Left lung (tissue), 4 donors: ENCODE measurements at regions not wholly inside any gene's neighbourhood (a gene's known extent, or its start where the extent isn't known, plus 50 kb on each side); places are given as distances from the start of the nearest gene placed in this dataset.

Source experiments
- ATAC-seq: fragments of 200-7000 bp; cut with Tn5 transposase; one replicate; pipeline ENCODE4 v1.9.1; 2020; ENCODE audit warnings: moderate library complexity
- DNase-seq, 4 donors: peaks; one replicate each; pipeline ENCODE4 v3.0.0-alpha.2; 2013 to 2020
- H3K27ac ChIP-seq, 2 donors: fragments of 200-600 bp; sonication (generic) in 1 of 2; one replicate each; pipeline versions ENCODE4 v1.5.0 to v1.8.0; 2020 to 2021
- H3K27me3 ChIP-seq, 2 donors: fragments of 200-600 bp; sonication (generic) in 1 of 2; one replicate each; pipeline versions ENCODE4 v1.5.0 to v1.8.0; 2020 to 2021
- H3K36me3 ChIP-seq, 2 donors: fragments of 200-600 bp; sonication (generic) in 1 of 2; one replicate each; pipeline versions ENCODE4 v1.5.0 to v1.8.0; 2020 to 2021
- H3K4me1 ChIP-seq, 2 donors: fragments of 200-600 bp; one replicate each; pipeline ENCODE4 v1.8.0; 2021
- H3K4me3 ChIP-seq, 2 donors: fragments of 200-600 bp; sonication (generic) in 1 of 2; one replicate each; pipeline versions ENCODE4 v1.5.0 to v1.8.0; 2020 to 2021; ENCODE audit warnings: mild to moderate bottlenecking in 1 of 2
- H3K9me3 ChIP-seq, 2 donors: fragments of 200-600 bp; sonication (generic) in 1 of 2; one replicate each; pipeline versions ENCODE4 v1.5.0 to v1.8.0; 2020 to 2021
- intact Hi-C, 2 donors: fragments of 100-400 bp; cut with DNase I; formaldehyde crosslinking; loops; one replicate each; pipeline versions ENCODE4 v1.11.2 to v1.14.2; 2022
- TF ChIP-seq, protein P1 (sequence below), 2 donors: fragments of 200-600 bp; sonication (generic) in 1 of 2; IDR thresholded peaks; one replicate each; pipeline versions ENCODE4 v1.5.0 to v1.8.0; 2021; ENCODE audit warnings: antibody characterized with exemption in 2 of 2
- donor health status: DM: no; HTN: yes; CAD: no.
- donor health status: DM: no; HTN: no; CAD: no.

DNA sequence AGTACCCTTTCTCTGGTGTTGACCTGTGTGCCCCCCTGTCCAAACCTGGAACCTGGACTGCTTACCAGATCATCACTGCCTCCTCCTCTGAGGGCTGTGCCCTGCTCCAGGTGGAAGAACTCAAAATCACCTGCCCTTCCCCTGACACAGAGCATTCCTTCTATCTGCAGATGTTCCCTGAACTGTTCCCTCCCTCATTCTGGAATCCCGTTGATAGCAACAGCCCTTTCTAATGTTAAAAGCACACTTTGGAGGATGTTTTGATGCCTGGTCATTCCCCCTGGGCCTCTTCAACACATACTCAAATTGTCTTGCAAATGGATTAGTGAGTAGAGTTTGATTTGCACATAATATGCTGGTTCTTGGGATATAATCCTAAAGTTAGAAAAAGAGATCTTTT lies 225.8 kb downstream of the FGF13 start:
- DNase-seq, result no peak
- Histone ChIP-seq H3K27ac (no peak overlapping the region), H3K27me3 (no peaks in the 10 kb centered on the region), H3K4me1 (no peaks in the 10 kb centered on the region), H3K4me3 (no peak overlapping the region), H3K36me3 (no peaks in the 10 kb centered on the region), H3K9me3 (no peaks in the 10 kb centered on the region)
- no peak for ATAC-seq
- TF ChIP-seq, protein P1, sequence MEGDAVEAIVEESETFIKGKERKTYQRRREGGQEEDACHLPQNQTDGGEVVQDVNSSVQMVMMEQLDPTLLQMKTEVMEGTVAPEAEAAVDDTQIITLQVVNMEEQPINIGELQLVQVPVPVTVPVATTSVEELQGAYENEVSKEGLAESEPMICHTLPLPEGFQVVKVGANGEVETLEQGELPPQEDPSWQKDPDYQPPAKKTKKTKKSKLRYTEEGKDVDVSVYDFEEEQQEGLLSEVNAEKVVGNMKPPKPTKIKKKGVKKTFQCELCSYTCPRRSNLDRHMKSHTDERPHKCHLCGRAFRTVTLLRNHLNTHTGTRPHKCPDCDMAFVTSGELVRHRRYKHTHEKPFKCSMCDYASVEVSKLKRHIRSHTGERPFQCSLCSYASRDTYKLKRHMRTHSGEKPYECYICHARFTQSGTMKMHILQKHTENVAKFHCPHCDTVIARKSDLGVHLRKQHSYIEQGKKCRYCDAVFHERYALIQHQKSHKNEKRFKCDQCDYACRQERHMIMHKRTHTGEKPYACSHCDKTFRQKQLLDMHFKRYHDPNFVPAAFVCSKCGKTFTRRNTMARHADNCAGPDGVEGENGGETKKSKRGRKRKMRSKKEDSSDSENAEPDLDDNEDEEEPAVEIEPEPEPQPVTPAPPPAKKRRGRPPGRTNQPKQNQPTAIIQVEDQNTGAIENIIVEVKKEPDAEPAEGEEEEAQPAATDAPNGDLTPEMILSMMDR (IDR thresholded peaks at IDR 0.05), result no peak
- intact Hi-C loops, result no loop called here

DNA sequence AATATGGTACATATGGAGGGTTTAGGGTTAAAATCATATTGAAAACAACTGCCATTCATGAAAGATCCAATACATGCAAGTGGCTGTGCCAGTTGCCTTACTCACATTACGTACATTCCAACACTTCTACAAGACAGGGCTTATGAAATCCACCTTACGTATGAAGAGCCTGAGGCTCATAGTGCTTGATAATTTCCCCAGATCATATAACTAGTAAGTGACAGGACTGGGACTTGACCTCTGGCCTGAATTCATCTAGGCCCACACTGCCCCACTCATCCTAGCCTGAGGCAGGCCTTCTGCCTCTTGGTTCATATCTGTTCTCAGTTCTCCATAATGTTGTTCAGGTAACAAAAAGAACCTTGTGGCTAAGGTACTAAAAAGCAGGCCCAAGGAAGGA lies 226.3 kb downstream of the FGF13 start:
- Histone ChIP-seq H3K9me3 (no peaks in the 10 kb centered on the region), H3K4me1 (no peaks in the 10 kb centered on the region), H3K36me3 (no peaks in the 10 kb centered on the region), H3K27ac (no peak overlapping the region), H3K27me3 (no peaks in the 10 kb centered on the region), H3K4me3 (no peak overlapping the region)
- DNase-seq (no peak), ATAC-seq (no peak)
- intact Hi-C loops, result no loop called here
- TF ChIP-seq, protein P1 (IDR thresholded peaks at IDR 0.05), result no peak

DNA sequence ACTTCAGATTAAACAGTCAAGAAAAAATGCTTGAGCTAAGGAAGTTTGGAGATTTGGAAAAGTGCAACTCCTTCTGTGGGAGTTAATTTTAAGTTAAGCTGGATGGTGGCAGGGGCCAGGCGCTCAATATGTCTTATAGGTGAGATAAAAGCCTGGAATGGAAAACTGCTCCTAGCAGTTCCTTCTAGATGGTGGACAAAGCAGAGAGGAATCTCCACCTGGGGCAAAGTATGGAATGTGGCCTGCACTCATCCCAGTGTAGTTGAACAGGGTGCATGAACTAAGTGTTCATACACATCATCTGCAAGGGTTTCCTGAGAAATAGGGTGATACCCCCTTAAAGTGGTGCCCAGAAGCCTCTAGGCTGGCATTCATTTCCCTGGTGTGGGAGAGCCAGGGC lies 227.1 kb downstream of the FGF13 start:
- no peaks in the 10 kb centered on the region for H3K36me3 ChIP-seq
- no peak overlapping the region for H3K27ac ChIP-seq
- H3K27me3 ChIP-seq, result no peaks in the 10 kb centered on the region
- intact Hi-C loops, result no loop called here
- H3K9me3 ChIP-seq, result no peaks in the 10 kb centered on the region
- H3K4me1 ChIP-seq, result no peaks in the 10 kb centered on the region
- ATAC-seq, result no peak
- TF ChIP-seq, protein P1 (IDR thresholded peaks at IDR 0.05), result no peak
- no peak overlapping the region for H3K4me3 ChIP-seq
- DNase-seq, result no peak

DNA sequence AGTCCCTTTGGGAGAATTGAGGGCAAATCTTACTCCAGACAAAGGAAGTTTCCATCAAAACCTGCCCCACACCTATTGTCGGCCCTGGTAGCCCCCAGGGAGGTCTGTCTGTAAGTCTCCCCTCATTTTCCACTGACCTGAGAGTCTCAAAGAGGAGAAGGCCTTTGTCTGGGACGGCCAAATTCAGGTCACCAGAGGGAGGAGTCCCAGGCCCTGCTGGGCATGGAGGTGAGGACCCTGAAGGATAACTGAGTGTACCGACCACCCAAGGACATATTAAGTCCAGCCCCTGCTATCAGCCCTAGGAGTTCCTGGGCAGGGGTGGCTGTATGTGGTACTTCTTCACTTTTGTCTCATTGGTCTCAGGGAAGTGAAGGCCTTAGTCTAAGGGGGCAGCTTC lies 229.9 kb downstream of the FGF13 start:
- ATAC-seq (no peak), DNase-seq (no peak)
- H3K9me3 ChIP-seq, result no peaks in the 10 kb centered on the region

DNA sequence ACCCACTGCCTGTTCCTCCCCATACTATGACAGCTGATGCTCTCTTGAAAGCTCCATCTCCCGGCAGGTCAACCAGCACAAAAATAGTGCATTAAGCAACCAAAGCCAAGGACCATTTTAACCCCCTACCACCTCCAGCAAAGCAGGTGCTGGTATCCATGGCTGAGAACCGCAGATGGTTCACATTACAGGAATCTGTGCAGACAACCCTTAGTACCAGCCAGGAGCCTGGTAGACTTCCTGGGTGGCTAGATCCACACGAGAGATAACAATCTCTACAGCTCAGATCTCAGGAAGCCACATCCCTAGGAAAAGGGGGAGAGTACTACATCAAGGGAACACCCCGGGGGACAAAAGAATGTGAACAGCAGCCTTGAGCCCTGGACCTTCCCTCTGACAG lies 248.0 kb downstream of the FGF13 start:
- H3K4me3 ChIP-seq, result no peak overlapping the region
- peaks cover 0 to 1% of the 10 kb centered on the region in 2 donors for H3K9me3 ChIP-seq
- TF ChIP-seq, protein P1 (IDR thresholded peaks at IDR 0.05), result no peak
- ATAC-seq (no peak), DNase-seq (no peak)
- H3K36me3 ChIP-seq, result no peaks in the 10 kb centered on the region
- H3K27ac ChIP-seq, result no peak overlapping the region
- no peaks in the 10 kb centered on the region for H3K27me3 ChIP-seq
- intact Hi-C loops, result no loop called here
- no peaks in the 10 kb centered on the region for H3K4me1 ChIP-seq

More for the DNA sequence above, 229.9 kb downstream of the FGF13 start:
- Histone ChIP-seq H3K27me3 (no peaks in the 10 kb centered on the region), H3K36me3 (no peaks in the 10 kb centered on the region), H3K27ac (no peak overlapping the region), H3K4me3 (no peak overlapping the region), H3K4me1 (no peaks in the 10 kb centered on the region)
- intact Hi-C loops, result no loop called here
- TF ChIP-seq, protein P1 (IDR thresholded peaks at IDR 0.05), result no peak
